ENCODE measurements at regions not wholly inside any gene's neighbourhood (a gene's known extent, or its start where the extent isn't known, plus 50 kb on each side); places are given as distances from the start of the nearest gene placed in this dataset.
"Not testable (repeated sequence)": the region's sequence is repeated elsewhere in the genome, so short reads cannot be mapped to it uniquely, and the experiment has no call there.

GRCh38 chr10:84602543-84602942, 274.2 kb downstream of the CCSER2 start:
- POLR2A ChIA-PET (ENCODE audit: unreplicated experiment); DNase-seq; H3K9ac ChIP-seq (ENCODE audit: low read depth, low read length); H3K4ac ChIP-seq (ENCODE audit: low read depth, low read length); dilution Hi-C loops (cut with HindIII; ENCODE audit: low sequenced_read_pairs, unreplicated experiment); H2BK5ac ChIP-seq (ENCODE audit: low read depth, low read length, poor library complexity, severe bottlenecking); H3K9me1 ChIP-seq (ENCODE audit: insufficient read depth, low read length); H3K23ac ChIP-seq (ENCODE audit: low read depth, low read length); H4K20me1 ChIP-seq (ENCODE audit: insufficient read depth, low read length); H2BK120ac ChIP-seq (ENCODE audit: low read depth, low read length); H4K5ac ChIP-seq (ENCODE audit: low read depth, low read length); H3K4me3 ChIP-seq (ENCODE audit: insufficient read depth, low read depth, low read length); H3K36me3 ChIP-seq (ENCODE audit: control insufficient read depth, insufficient read depth, low read length); BruUV-seq (replicated peaks); H3K14ac ChIP-seq (replicated peaks; ENCODE audit: low read depth, low read length); H3K27ac ChIP-seq (ENCODE audit: insufficient read depth, low read length); H2BK20ac ChIP-seq (ENCODE audit: low read depth, low read length); H3K79me1 ChIP-seq (ENCODE audit: low read depth in 1 of 2, low read length in 2 of 2); H2AK5ac ChIP-seq (ENCODE audit: low read depth, low read length); H4K8ac ChIP-seq (ENCODE audit: low read depth in 2 of 2, low read length in 2 of 2); CTCF ChIA-PET; H3K4me2 ChIP-seq (ENCODE audit: low read depth, low read length); H2AK9ac ChIP-seq (replicated peaks; ENCODE audit: low read depth, low read length, poor library complexity); H3K27me3 ChIP-seq (ENCODE audit: control insufficient read depth, insufficient read depth, low read length); H3K9me3 ChIP-seq (ENCODE audit: control insufficient read depth, insufficient read depth, low read length); ATAC-seq (ENCODE audit: low read depth); H2BK15ac ChIP-seq (ENCODE audit: low read depth, low read length); H2AFZ ChIP-seq (replicated peaks; ENCODE audit: low read length, poor library complexity); intact Hi-C loops (cut with micrococcal nuclease); in situ Hi-C loops (cut with MboI; ENCODE audit: low sequenced_read_pairs); H3K4me1 ChIP-seq (ENCODE audit: control insufficient read depth, insufficient read depth, low read length); H4K91ac ChIP-seq (ENCODE audit: insufficient read depth, low read depth, low read length); H3K18ac ChIP-seq (ENCODE audit: low read depth, low read length); H3K56ac ChIP-seq (ENCODE audit: extremely low read depth, insufficient read depth, low read length): not testable (repeated sequence)
- WGBS, 2 experiments (ENCODE audit: extremely low coverage in 2 of 2, insufficient read length in 1 of 2): 76% methylated on average over 13 of the region's 14 CpGs; no CpG with 5 or more reads in 1 of the 2 experiments
